Cardiac fibroblast (primary cell): ENCODE measurements at regions not wholly inside any gene's neighbourhood (a gene's known extent, or its start where the extent isn't known, plus 50 kb on each side); places are given as distances from the start of the nearest gene placed in this dataset.

Source experiments
- DNase-seq, 2 donors: peaks; one replicate each; pipeline versions ENCODE4 v3.0.0 to v3.0.0-alpha.2; 2010; ENCODE audit warnings: low read depth in 2 of 2
- H3K4me3 ChIP-seq, 2 donors: replicated peaks in 1 of 2; 1 replicate in 1 of 2; 2 replicates in 1 of 2; pipeline ENCODE4 v1.5.1; 2011; ENCODE audit warnings: low read depth in 2 of 2, low read length in 2 of 2, mild to moderate bottlenecking in 2 of 2, moderate library complexity in 1 of 2
- CTCF ChIP-seq: IDR thresholded peaks from one replicate; pipeline ENCODE4 v1.5.1; 2011; ENCODE audit warnings: low read depth, mild to moderate bottlenecking, low read length, inconsistent platforms

DNA sequence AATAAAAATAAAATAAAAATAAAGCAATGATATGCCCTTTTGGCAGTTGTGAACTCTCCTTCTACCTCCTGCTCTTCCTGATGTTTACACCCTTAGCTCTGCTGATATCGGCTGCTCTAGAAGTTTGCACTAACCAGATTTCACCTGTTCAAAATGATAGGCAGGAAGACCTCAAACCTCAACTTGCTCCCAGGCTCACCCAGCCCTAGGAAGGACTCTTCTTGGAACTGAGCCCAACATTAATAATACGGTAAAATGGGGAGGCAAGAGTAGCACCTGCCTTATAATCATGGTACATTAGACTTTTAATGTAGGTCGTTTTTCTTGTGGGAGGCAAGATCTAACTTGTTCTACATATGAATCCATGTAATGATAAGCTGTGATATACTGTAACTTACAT is 61.2 kb upstream of the MED13 start:
- no peak overlapping the region for H3K4me3 ChIP-seq
- no peak for TF ChIP-seq CTCF
- DNase-seq, result no peak

- no peak for TF ChIP-seq CTCF
- no peak overlapping the region for H3K4me3 ChIP-seq
- DNase-seq, result no peak
Observed at GRCh38 chr17:62125307-62125706, 60.2 kb upstream of the MED13 start.

DNA sequence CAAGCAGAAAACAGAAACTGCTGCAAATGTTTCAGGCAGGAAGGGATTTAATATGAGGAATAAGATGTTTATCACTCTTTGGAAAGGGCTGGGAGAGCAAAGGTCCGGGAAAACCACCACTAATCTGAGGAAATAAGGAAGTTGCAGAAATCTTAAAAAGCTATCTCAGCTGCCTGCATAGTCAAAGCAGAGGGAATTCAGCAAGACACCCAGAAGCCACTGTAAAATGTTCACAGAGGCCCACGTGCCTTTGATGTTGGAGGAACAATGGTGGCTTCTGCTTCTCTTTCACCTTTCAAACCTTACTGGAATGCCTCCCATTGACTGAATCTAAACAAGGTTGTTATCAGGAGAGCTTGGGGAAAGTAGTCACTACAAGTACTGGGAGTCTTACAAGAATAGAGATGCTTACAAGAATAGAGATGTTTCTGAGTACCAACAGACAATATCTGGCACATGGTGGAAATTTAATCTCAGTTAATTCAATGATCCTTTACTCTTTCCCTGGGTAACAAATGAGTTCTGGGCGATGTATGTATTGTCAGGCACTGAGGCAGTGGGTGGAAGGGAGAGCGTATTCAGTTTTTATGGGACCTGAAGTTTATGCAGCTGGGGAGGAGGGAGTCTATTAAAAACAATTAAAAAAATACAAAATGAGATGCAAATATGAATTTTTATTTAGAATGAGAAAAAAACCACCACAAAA is 56.1 kb upstream of the MED13 start:
- DNase-seq, result no peak
- TF ChIP-seq CTCF, result no peak
- H3K4me3 ChIP-seq, result no peak overlapping the region

DNA sequence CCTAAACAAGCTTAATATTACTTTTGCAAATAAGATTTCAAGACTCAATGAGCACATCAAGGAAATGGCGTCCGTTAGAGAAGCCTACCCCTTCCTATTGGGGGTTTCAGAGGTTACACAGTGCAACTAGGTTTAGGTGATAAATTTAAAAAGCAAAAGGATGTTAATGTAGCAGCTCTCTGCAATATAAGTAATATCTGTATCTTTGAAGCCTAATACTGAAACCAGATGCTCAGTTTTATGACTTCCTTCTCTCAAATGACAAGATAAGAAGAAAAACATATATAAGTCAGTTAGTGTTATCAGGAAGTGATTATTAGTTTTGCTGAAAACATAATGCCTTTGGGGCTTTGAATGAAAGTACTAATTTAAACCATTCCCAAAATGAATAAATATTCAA is 54.3 kb upstream of the MED13 start:
- no peak overlapping the region for H3K4me3 ChIP-seq
- no peak for DNase-seq
- no peak for TF ChIP-seq CTCF
